Right hindlimb (tissue), 1 donor: ENCODE measurements at regions not wholly inside any gene's neighbourhood (a gene's known extent, or its start where the extent isn't known, plus 50 kb on each side); places are given as distances from the start of the nearest gene placed in this dataset.

ENCODE experiments used
- DNase-seq: peaks from one replicate; pipeline ENCODE4 v3.0.0-alpha.2; 2018

DNA sequence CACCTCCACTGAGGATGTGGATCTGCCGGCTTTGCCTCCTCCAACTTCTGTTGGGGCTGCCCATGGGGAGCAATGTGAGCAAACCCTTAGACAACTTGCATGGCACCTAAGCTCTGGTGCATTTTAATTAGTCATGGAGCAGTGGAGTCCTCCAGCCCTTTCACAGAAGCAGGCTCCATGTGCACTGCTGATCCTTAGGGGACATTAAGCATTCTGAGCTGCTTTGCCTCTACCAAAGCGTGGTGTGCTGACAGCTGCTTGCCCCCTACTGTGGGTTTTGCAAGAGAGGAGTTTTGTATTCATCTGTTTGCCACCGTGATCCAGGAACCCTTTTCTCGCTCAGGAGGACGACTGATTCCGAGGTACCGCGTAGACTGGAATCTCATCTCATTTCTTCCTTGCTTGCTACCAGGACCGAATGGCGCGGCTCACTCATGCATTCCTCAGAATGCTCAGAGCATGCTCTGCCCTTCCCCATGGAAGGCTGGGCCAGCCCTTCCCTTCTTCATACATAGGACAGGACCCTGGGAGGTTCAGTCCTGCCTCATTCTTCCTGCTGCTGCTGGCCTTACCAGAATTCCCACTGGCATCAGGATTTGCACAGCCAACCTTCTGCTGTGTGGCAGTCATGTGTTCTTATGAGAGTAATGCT, 432.5 kb downstream of the GADD45G start:
- no peak for DNase-seq

DNA sequence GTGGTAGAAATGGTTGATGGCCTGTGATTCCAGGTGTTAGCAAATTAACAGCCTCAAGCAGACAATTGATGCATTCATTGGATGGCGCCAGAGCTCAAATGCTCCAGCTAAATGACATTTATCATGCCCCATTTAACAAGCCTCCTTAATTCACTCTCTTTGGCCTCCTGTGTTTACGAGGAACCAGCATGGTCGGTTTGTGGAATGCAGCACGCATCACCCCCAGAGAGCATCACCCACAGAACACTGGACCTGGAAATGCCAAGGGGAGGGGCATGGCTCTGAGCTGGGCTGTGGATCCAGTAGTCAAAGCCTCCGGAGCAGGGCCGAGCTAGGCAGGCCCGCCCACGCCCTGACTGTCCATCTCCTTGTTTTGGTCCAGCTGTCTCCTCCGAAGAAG, 434.0 kb downstream of the GADD45G start:
- DNase-seq = no peak

DNA sequence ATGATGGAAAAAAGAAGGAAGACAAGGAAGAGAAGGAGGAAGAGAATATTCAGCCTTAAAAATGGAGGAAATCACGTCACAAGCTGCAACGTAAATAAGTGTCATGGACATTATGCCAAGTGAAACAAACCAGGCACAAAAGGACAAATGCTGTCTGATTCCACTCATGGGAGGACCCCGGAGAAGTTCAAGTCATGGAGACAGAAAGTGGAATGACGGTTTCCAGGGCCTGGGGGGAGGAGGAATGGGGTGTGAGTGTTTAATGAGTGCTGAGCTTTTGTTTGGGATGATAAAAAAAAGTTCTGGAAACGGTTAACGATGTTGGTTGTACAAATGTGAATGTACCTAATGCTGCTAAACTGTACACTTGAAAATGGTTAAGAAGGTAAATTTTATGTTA, 439.5 kb downstream of the GADD45G start:
- no peak for DNase-seq

DNA sequence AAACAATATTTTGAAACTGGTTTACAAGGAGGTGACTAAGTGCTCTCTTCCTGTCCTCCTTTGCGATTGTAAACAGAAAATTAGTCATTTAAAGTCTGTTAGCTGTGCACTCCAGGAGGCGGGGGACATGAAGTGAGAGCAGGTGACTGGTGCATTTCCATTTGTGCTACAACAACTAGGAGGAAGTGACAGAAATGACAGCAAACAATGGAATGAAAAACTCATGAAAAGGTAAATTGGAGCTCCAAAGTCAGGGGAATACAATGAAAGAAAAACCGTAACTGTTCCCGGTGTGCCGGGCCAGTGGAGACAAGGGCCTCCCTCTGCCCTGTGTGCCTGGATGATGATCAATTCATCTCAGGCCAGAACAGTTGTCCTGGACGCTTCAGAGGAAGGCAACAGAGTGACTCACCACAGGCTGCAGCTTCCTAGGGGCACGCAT, 439.9 kb downstream of the GADD45G start:
- DNase-seq = no peak

DNA sequence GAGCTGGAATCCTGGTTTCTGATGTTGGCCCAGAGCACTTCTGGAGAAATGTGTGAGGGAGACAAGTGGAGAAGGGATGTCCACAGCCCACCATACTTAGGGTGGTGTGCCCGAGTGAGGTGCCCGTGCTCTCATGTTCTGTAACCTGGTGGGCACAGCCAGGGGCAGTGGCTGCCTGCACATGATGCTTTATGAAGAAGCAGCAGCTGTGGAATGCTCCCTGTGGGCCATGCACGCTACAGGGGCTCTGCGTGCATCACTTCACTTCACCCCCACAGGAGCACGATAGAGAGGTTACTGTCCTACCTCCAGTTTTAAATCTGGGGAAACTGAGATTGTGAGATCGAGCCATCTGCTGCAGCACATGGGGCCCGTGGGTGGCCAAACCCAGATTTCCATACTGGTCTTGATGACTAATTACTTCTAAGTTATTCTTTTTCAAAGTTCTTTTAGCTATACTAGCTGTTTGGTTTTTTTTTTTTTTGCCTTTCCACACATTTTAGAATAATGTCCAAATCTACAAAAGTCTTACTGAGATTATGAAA, 441.6 kb downstream of the GADD45G start:
- no peak for DNase-seq

DNA sequence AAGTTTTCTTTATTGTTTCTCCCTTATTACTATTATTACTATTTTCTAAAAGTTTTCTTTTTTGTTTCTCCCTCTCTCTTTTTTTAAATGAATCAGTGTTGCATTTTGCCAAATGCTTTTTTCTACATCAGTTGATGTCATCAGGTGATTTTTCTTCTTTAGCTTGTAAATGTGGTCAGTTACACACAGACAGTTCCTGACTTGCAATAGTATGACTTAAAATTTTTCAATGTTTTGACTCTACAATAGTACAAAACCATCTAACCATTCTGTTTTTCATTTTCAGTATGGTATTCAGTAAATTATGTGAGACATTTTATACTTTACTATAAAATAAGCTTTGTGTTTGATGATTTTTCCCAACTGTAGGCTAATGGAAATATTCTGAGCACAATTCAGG, 443.0 kb downstream of the GADD45G start:
- no peak for DNase-seq

DNA sequence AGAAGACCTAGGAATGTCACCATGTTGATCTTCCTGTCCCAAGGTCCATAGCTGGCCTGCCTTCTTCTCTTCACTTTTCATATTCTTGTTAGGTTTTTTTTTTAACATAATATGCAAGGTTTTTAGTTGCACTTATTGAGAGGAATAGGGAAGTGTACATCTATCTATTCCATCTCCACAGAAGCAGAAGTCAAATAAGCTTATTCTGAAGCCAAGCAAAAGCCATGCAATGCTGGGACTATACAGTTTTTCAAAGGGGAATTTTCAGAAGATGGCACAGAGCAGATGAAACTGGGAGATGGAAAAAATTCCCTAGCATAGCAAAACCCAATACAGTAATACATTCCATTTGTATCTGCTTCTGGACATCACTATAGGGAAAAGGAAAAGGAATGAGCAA, 447.6 kb downstream of the GADD45G start:
- DNase-seq = no peak

DNA sequence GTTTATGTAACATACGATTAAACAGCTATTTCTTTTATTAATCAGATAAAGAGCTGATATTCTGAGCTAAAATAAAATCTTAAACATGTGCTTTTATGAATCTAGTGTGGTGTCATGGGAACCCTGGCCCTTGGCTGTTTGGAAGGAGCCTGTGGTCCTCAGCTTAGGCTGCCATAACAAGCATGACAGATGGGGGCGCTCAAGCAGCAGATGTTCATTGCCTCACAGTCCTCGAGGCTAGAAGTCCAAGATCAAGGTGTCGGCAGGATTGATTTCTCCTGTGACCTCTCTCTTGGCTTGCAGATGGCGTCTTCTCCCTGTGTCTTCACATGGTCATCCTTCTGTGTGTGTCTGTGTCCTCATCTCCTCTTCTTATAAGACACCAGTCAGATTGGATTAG, 448.2 kb downstream of the GADD45G start:
- DNase-seq = no peak

DNA sequence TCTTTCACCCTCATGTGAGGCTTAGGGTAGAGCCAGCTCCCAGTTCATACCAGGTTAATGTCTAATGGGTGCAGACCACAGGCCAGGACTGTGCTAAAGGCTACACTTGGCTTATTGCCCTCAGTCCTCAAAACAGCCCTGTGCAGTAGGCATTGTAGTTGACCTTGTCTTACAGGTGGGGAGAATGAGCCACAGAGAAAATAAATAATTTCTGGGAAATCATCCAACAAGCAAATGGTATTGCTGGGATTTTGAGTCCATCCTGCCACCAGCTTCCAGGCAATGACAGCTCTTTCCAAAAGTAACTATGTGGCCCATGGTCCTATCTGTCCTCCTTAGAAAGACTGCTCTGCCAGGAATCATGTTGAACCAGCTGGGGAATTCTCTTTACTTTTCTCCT, 450.0 kb downstream of the GADD45G start:
- DNase-seq = no peak

DNA sequence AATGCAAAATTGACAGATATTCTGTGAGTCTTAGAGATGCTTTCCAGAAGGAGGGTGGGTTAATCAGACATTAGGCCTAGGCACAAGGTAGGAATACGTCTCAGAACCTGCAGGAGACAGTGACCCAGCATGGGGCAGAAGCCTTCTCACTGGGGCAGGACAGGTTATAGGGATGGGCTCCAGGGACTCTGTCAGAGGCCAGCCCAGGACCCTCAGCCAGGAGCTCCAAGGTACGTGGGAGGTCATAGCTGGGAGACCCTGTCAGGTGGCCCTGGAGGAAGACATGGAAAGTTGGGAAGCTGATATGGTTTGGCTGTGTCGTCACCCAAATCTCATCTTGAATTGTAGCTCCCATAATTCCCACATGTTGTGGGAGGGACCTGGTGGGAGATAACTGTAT, 450.4 kb downstream of the GADD45G start:
- DNase-seq = no peak

DNA sequence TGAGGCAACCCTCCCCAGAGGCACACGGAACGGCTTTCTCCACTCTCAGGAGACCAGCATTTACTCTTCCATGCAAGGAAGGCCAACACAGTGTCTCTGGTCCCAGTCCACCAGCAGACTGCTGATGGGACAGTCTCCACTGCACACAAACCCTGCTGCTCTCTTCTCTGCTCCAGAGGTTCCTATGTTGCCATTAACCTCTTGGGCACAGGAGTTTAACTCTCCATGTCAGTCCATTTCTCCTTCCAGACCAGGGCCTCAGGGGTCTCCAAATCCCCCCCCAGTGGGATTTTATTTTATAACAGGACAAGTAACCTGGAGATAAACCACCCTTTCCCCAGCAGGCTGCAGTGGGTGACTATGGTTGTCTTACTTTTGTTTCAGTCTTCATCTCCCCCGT, 452.5 kb downstream of the GADD45G start:
- no peak for DNase-seq

DNA sequence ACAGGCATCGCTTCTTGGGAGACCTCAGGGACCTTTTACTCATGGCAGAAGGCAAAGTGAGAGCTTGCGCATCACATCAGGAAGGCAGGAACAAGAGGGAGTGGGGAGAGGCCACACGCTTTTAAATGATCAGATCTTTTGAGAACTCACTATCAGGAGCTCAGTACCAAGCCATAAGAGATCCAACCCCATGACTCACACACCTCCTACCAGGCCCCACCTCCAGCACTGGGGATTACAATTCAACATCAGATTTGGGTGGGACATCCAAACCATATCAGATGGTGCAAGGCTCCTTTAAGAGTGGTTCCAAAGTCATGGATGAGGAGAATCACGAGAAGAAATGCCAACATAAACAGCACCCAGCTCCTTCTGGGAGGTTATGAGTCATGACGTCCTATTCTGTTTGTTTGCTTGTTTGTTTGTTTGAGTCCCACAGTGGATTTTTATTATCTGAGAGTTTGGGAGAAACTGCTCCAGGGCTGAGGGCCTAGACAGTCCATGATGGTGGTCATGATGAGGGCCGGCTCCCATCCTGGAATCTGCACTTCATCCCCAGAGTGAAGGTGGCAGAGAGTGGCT, 453.5 kb downstream of the GADD45G start:
- DNase-seq = no peak

DNA sequence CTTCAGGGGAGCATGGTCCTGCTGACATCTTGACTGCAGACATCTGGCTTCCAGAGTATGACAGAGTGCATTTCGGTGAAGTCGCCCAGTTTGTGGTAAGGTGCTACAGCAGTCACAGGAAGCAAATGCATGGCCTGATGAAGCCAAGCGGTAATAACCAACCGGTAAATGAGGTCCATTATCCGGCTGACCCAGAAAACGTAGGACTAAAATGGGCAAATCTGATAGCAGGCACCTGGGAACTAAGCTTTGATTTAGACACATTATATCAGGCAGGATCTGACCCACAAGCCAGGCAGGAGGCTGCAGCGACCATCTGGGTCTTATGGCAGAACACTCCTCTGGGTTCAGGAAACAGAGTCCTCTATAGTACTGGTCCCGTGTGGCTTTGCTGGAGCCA, 454.6 kb downstream of the GADD45G start:
- DNase-seq = no peak

DNA sequence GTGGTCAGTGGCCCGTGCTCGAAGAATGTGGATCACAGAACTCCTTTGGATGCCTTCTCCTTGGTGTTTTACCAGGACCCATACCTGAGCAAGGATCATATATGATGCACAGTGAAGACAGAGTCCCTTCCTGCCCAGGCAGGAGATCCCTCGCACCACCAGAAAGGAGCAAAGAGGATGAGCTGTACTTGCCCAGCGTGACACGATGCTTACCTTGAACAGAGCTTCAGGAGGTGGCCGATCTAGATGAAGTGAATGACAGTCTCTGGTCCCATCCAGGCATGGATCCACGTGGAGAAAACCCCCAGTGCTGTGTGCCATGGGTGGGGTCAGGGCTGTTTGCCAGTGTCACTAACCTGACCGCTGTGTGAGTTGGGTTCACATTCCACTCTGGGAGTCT, 455.4 kb downstream of the GADD45G start:
- no peak for DNase-seq

DNA sequence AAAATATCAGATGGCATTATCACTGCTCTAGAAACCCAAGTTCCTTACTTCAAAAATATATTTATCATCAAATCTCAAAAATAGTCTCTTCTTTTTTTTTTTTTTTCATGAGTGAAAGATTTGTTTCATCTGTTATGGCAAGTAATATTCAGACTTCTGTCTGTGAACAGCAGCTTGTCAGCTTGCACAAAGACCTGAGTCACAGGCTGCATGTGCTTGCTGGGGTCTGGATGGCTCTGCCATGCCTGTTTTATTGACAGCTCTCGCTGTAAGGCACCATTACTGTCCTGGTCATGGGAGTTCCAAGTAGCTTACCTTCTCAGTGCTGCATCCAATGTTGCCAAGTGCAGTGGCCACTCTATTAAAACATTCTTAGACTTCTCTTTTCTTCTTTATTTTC, 456.4 kb downstream of the GADD45G start:
- no peak for DNase-seq

DNA sequence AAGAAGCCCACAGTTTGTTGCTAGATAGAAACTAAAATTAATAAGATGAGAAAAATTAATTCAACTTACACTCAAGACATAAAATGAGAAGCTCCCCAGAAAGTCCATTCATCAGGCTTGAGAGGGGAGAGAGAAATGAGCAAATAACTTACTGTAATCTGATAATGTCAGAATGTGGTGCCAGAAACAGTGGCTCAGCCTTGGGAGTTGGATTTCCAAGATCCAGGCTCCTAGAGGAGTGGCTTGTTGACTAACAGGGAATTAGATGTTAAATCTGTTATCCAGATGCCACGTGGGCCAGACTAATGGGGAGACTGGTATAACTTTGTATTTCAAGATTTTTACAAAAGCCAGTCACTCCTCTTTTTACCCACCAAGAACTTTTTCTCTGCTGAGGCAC, 458.2 kb downstream of the GADD45G start:
- DNase-seq = no peak

DNA sequence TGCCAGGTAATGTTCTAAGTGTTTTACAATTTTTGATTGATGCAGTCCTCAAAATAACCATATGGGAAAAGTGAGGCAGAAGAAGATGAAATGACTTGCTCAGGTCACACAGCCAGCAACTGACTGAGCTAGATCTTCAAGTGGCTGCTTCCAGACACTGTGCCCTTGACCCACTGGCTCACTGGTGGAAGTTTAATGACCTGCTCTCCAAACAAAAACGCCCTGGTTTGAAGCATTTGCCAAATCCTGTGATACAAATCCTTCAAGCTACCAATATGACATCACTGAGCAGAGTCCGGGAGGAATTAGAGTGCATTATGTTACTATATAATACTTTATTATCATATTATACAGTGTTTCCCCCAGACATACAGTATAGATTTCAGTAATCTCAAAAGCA, 459.4 kb downstream of the GADD45G start:
- DNase-seq = no peak

DNA sequence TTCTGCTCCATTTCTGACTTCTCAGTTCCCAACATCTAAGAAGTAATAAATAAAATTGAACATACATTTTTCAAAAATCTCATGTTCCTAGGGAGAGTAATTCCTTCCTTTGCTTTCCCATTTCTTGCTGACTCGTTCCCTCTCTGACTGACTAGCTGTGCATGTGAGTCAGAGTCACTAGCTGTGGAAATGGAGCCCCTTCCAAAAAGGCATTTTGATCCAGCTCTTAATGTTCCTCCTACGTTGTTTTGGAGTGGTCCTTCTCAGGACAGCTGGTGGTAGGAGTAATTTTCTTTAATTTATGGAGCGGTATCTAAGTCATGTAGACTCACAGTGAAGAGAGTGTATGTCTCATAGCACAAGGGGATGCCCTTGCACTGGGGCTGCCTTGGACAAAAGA, 460.2 kb downstream of the GADD45G start:
- DNase-seq = no peak

DNA sequence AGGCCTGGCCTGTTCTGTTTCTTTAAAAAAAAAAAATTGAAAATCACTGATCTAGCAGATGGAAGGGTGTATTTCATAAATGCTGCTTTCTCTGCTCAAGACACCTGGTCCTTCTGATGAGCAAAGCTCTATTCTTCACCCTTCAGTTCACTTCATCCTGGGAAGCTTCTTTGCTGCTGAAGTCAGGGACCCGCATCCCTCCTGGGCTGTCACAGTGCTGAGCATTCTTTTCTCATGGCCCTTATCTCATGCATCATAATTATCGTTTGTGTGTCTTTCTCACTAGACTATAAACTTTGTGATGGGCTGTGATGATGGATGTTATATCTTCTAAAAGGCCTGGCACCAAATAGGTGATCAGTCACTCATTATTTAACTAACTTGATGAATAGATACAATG, 461.0 kb downstream of the GADD45G start:
- DNase-seq = no peak

DNA sequence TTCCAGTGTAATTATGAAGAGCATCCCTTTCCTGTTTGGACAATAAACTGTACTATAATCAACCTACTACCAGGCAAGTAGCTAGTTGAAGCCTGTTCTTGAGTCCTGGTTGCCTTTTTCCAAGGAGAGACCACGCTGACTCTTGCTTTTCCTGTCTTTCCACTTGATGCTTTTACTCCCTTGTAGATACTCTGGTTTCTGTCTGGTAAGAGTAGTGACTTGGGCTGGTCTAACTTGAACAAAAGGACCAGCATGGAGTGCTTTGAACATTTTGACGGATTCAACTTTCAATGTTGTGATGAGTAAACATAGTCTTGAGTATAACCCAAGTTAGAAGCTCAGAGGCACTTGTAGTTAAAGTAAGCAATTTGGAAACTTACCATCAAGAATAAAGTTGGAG, 464.3 kb downstream of the GADD45G start:
- no peak for DNase-seq

DNA sequence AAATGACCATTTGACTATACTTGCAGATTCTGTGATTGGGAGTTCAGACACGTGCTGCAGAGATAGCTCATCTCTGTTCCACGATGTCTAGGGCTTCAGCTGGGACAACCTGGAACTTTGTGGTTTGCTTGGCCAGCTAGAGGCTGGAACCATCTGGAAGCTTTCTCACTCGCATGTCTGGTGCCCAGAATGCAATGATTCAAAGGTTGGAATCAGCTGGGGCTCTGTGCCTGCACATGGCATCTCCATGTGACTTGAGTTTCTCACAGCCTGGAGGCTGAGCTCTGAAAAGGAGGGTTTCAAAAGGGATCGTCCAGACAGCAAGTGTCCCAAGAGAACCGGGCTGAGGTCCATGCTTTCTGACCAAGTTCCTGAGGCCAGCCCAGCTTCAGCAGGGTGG, 465.2 kb downstream of the GADD45G start:
- DNase-seq = no peak

DNA sequence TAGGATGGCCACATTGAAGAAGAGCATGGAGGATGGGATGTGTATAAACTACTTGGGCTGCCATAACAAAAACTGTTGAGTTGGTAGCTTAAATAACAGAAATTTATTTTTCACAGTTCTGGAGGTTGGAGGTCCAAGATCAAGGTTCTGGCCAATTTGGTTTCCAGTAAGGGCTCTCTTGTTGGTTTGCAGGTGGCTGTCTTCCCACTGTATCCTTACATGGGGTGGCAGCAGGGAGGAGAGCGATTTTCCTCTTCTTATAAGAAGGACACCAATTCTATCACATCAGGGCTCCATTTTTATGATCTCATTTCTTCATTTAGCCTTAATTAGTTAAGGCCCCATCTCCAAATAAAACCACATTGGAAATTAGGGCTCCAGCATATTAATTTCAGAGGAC, 465.7 kb downstream of the GADD45G start:
- DNase-seq = no peak

DNA sequence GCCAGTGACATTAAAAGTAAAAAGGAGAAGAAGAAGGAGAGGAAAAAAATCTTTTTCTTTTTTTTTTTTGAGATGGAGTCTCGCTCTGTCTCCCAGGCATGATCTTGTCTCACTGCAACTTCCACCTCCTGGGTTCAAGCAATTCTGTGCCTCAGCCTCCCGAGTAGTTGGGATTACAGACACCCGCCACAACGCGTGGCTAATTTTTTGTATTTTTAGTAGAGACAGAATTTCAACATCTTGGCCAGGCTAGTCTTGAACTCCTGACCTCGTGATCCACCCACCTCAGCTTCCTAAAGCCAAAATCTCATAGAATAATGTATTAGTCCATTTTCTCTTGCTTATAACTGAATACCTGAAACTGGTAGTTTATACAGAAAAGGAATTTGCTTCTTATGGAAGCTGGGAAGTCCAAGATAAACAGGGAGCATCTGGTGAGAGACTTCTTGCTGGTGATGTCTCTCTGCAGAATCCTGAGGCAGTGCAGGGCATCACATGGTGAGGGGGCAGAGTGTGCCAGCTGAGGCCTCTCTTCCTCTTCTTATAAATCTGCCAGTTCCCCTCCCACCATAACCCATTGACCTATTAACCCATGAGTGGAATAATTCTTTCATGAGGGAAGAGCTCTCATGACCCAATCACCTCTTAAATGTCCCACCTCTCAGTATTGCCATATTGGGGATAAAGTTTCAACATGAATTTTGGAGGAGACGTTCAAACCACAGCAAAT, 466.3 kb downstream of the GADD45G start:
- DNase-seq = no peak
